HG03575 (cell line): ENCODE measurements at regions not wholly inside any gene's neighbourhood (a gene's known extent, or its start where the extent isn't known, plus 50 kb on each side); places are given as distances from the start of the nearest gene placed in this dataset.

Experiments used
- ATAC-seq: cut with Tn5 transposase; IDR thresholded peaks from one replicate; pipeline ENCODE4 v1.9.1; 2021; ENCODE audit not compliant: unreplicated experiment, insufficient number of reproducible peaks, low FRiP score; ENCODE audit errors: extremely low read depth

GRCh38 chr9:580652-581342 is 260.7 kb upstream of the DMRT1 start:
- no peak for ATAC-seq

- ATAC-seq, result no peak
Observed at GRCh38 chr9:581673-582497, 259.6 kb upstream of the DMRT1 start.

DNA sequence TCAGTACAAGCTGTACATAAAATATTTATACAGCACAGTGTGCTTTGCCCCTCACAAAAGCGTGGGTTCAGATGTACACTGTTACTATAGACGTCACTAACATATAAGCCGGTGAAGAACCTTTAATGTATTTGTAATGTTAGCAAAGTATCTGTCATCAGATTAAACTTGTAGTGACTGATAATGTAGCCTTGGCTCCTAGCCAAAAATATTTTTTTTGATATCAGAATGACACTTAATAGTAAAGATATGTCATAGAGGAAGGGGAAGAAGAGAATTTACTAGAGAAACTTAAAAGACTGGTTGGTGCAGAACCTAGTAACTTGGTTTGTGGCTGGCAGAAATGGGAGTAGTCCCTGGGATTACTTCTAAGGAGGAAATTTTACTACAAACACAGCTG is 258.7 kb upstream of the DMRT1 start:
- no peak for ATAC-seq

- ATAC-seq, result no peak
Observed at GRCh38 chr9:587527-587926, 254.0 kb upstream of the DMRT1 start.

DNA sequence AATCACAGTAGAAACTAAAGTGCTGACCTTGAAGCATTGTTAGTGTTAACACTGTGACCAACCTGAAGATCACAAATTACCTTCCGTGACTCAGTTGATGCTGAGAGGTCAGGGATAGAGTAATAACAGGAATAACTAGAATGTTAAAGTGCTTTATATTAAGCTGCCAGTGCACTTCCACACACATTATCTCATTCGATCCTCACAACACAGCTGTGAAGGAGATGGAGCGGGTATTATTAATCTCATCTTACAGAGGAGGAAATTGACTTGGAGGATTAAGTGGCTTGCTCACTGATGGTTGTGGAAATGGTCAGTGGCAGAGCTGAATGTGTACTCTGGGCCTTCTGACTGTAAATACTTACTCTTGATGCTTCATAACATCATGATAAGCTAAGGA is 252.5 kb upstream of the DMRT1 start:
- no peak for ATAC-seq

DNA sequence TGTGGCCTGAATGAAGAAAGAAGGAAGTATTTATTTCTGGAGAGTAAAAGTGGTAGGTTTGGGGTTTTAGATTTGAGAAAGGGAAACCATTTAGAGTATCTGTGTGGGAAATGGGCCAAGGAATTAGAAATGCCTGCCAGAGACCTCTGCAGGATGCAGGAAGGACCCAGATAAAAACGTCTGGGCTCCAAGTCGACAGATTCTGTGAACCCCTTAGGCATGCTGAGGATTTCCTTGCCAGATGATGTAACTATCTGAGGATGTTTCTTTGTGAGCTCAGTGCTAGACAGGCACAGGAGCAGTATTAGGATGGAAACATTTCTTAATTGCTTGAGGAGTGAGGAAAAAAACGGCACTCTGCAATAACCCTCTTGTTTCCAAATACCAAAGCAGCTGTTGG is 251.8 kb upstream of the DMRT1 start:
- no peak for ATAC-seq

DNA sequence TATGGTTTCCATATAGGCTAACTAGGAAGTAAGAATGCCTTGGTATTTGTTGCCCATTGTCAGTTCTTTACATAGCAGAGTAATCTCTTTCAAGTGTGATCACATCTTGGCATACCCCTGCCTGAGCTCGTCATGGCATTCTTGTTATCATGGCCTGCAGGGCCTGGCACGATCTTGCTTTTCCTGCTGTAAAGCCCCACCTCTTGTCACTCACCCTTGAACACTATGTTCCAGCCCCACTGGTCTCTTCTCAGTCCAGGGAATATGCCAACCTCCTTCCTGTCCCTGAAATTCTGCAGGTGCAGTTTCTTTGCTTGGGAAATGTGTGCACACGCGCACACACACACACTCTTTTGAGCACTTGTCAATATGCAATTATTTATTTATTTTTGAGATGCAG is 250.2 kb upstream of the DMRT1 start:
- no peak for ATAC-seq

DNA sequence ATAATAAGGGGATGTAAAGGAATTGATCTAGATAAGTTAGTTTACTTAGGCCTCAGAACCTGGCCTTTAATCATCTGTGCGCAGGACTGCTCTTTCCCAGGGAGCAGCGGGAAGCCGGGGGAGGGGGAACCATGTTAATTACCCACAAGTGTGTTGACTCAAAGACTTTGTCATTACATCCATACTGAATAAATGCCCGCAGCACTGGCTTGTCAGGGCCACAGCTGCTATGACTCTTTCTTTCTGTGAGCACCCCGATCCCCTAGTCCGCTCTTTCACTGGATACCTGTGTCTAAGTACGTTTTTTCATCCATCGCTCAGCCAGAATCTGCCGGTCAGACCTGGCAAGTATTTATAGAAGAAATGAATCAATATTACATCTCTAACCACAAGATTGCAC is 249.3 kb upstream of the DMRT1 start:
- no peak for ATAC-seq

GRCh38 chr9:592733-593132 is 248.8 kb upstream of the DMRT1 start:
- ATAC-seq, result no peak

DNA sequence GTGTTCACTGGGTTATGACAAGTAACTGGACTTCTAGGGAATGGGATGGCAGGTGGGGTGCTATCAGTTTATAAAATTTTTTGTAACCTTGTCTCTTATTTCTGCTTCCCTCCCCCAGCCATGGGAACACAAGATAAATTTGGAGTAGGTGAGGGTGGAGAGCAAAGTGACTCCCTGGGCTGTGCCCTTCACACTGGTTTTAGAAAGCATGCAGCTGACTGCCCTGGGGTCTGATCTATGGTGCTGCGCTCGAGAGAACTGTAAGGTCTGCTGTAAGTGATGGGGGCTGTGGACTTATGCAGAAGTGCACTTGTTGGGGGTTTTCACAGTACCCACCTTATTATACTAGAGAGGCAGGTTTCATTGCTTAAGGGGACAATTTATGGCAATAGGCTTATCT is 247.7 kb upstream of the DMRT1 start:
- ATAC-seq, result no peak

DNA sequence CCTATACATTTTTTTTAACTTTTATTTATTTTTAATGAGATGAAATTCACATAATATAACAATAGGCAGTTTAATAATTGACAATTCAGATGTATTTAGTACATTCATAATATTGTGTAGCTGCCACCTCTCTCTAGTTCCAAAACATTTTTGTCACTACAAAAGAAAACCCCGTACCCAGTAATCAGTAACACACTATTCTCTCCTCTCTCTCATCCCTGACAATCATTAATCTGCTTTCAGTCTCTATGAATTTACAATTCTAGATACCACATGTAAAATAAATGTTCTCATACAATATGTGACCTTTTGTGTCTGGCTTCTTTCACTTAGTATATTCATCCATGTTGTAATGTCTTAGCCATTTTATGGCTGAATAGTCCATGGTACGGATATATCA is 244.8 kb upstream of the DMRT1 start:
- no peak for ATAC-seq

GRCh38 chr9:600006-600405 is 241.5 kb upstream of the DMRT1 start:
- ATAC-seq, result no peak

DNA sequence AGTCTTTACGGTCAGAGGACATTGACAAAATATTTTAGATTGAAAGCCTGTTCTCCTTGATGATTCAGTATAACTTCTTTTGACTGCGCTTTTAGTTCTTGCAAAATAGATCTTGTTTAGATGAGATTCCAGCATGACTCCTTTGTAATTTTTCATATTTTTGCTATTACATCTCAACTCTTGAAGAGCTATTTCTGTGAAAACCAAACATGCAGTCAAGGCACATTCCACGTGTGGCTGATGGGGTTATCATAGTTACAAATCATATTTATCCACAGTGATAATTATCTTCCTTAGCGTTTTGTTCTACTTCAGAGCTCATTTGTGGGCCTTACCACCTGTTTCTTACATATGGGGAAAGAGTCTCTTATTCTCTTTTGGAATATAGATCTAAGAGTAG is 238.8 kb upstream of the DMRT1 start:
- ATAC-seq, result no peak

DNA sequence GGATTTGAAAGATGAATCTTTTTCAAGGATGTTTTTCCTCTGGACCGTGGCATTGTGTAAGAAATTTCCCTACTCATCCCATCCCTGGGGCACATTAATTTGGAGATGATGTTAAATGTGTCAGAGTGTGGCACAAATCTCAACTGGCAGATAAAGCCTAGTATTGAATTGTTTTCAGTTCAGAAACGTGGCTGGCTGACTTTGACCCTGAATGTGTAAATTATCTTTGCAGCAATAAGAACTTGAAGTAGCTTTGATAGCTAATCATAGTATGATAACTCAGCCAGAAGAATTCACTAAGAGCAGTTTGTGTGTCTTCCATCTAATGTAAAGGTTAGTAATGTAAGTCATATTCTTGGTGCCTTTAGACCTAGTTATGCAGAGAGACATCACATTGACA is 238.4 kb upstream of the DMRT1 start:
- no peak for ATAC-seq

DNA sequence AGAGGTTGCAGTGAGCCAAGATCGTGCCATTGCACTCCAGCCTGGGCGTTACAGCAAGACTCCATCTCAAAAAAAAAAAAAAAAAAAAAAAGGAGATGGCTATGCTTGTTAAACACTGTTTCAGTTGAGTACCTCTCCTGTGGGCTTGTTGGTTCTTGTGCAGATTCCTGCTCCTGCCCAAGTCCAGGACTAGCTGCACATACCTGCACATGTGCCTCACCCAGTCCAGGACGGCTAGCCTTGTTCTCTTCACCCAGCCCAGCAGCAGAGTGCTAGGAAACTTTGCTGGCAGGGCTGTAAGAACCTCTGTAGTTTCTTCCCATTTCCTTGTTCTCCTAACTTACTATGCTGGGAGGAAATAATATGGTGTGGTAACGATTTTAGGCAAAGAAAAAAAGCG is 234.1 kb upstream of the DMRT1 start:
- no peak for ATAC-seq

DNA sequence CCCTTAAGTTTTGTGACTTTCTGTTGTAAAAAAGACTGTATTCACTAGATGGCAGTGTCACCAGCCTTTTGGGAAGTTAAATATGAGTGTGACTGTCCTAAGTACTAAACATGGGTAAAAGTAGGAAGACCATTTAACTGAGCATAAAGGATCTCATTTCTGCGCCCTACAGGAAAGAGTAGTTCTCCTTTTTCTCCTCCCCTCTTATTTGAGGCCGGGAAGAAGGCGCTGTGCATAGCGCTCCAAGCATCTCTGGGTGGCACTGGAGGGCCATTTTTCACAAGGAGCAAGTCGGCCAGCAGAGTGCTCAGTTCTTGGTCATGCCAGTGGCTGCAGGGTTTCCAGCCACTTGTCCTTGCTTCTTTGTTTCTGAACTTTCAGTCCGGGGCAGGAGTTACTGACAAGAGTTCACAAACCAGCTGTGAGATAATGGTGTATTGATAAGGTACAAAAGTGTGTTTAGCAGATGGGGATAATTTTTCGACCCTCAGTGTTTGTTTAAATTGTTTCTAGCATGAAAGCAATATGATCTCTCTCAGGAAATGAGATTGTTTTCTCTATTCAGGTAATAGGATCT is 227.6 kb upstream of the DMRT1 start:
- peak; percentile 53 for ATAC-seq

- ATAC-seq, result no peak
Observed at GRCh38 chr9:614431-614830, 227.1 kb upstream of the DMRT1 start.

DNA sequence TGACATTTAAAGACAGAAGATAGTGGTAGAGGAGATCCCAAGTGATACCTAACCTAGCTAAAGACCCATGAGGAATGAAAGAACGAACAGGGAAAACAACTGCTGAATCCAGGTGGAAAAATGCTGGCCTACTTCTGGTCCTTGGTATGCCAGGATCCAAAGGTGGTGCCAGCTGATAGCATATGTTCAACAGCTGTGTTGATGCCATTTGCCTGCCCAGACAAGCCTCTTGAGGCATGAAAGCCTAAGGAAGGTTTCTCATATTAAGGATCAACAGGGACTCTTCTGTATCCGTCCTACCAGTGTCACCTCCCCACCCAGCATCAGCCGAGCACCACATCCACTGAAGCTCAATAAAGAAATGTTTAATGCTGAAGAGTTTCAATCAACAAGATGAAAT is 225.7 kb upstream of the DMRT1 start:
- no peak for ATAC-seq

DNA sequence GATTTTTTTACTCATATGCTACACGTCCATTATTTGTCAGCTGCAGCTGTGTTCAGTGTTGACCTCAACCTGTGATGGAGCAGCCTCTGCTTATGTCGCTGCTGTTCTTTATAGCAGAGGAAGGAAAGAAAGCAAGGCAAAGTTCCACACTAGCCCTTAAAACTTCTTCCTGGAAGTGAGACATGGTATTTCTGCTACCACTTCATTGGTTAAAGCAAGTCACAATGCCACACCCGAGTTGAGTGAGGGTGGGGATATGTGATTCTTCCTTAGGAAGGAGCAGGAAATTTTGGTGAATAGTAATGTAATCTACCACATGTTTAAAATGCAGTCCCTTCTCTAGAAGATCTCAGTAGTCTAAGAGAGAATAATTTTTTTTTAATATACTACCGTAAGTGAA is 224.8 kb upstream of the DMRT1 start:
- ATAC-seq, result no peak

DNA sequence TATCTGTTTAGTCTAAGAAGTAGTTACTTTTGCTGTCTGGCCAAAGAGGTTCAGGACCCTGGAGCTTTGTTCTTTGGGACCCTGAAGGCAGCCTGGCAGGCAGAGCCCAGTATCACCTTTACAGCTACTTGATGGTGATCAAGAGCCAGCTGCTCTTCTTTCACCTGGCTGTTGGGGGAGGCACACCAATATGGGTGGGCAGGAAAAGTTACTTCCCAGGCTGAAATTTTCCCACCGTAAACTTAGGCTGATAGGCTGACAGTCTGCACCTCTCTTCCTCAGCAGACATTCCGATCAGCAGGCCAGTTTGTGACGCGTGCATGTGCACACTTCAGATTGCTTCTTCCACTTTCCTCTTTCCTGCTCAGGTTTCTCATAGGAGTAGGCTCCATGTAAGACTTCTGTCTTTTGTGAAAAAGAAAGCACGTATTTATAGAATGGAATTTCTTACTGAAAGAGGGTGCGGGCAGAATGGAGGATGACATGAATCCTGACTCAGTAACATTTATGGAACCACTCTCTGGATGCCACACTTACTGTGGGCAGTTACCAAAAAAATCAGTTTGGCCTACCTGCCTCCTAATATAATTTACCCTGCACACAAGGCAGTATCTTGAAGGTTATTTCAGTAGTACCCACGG is 223.9 kb upstream of the DMRT1 start:
- ATAC-seq, result no peak
